ENCODE measurements at regions not wholly inside any gene's neighbourhood (a gene's known extent, or its start where the extent isn't known, plus 50 kb on each side); places are given as distances from the start of the nearest gene placed in this dataset.

GRCh38 chr3:104677932-104678331 is 688.8 kb upstream of the ALCAM start:
- ATAC-seq = no peak
- TF ChIP-seq TOX (CRISPR knock-in tag; IDR thresholded peaks at IDR 0.05; ENCODE audit: borderline replicate concordance) = no peak
- TF ChIP-seq ZC3H10 (CRISPR knock-in tag; IDR thresholded peaks at IDR 0.05) = no peak
- no peak for TF ChIP-seq ZNF8 (CRISPR knock-in tag; IDR thresholded peaks at IDR 0.05)
- no peak for TF ChIP-seq ZNF70 (CRISPR knock-in tag; IDR thresholded peaks at IDR 0.05)
- no peak for TF ChIP-seq ZFP30 (CRISPR knock-in tag; IDR thresholded peaks at IDR 0.05)
- TF ChIP-seq ARNTL (CRISPR knock-in tag; IDR thresholded peaks at IDR 0.05; ENCODE audit: borderline replicate concordance, low read depth) = no peak
- no peak for TF ChIP-seq PATZ1 (CRISPR knock-in tag; IDR thresholded peaks at IDR 0.05; ENCODE audit: borderline replicate concordance)
- no peak for TF ChIP-seq CREB5 (CRISPR knock-in tag; IDR thresholded peaks at IDR 0.05; ENCODE audit: low read depth)
- no peak for TF ChIP-seq GLIS3 (CRISPR knock-in tag; IDR thresholded peaks at IDR 0.05)
- TF ChIP-seq ZNF565 (CRISPR knock-in tag; conservative IDR thresholded peaks at IDR 0.05; ENCODE audit: low read depth) = no peak
- TF ChIP-seq SNAI2 (CRISPR knock-in tag; IDR thresholded peaks at IDR 0.05) = no peak
- no peak for TF ChIP-seq ISL1 (CRISPR knock-in tag; IDR thresholded peaks at IDR 0.05)
- no peak for TF ChIP-seq TCF4 (CRISPR knock-in tag; IDR thresholded peaks at IDR 0.05; ENCODE audit: borderline replicate concordance)
- no peak for TF ChIP-seq CSDC2 (CRISPR knock-in tag; IDR thresholded peaks at IDR 0.05)
- TF ChIP-seq POU6F1 (CRISPR knock-in tag; IDR thresholded peaks at IDR 0.05; ENCODE audit: borderline replicate concordance, low read depth) = no peak

- TF ChIP-seq PATZ1 (CRISPR knock-in tag; IDR thresholded peaks at IDR 0.05; ENCODE audit: borderline replicate concordance) (no peak), CREB5 (CRISPR knock-in tag; IDR thresholded peaks at IDR 0.05; ENCODE audit: low read depth) (no peak), ZFP30 (CRISPR knock-in tag; IDR thresholded peaks at IDR 0.05) (no peak), RARB (CRISPR knock-in tag; IDR thresholded peaks at IDR 0.05) (no peak), TSHZ2 (CRISPR knock-in tag; IDR thresholded peaks at IDR 0.05) (no peak), CSRNP3 (CRISPR knock-in tag; IDR thresholded peaks at IDR 0.05) (no peak), TOX (CRISPR knock-in tag; IDR thresholded peaks at IDR 0.05; ENCODE audit: borderline replicate concordance) (no peak), ZNF565 (CRISPR knock-in tag; conservative IDR thresholded peaks at IDR 0.05; ENCODE audit: low read depth) (no peak), POU6F1 (CRISPR knock-in tag; IDR thresholded peaks at IDR 0.05; ENCODE audit: borderline replicate concordance, low read depth) (no peak), ESRRG (CRISPR knock-in tag; IDR thresholded peaks at IDR 0.05) (no peak), PPARA (CRISPR knock-in tag; IDR thresholded peaks at IDR 0.05; ENCODE audit: borderline replicate concordance) (no peak), BACH2 (CRISPR knock-in tag; IDR thresholded peaks at IDR 0.05; ENCODE audit: borderline replicate concordance) (no peak), TCF4 (CRISPR knock-in tag; IDR thresholded peaks at IDR 0.05; ENCODE audit: borderline replicate concordance) (no peak), ZNF8 (CRISPR knock-in tag; IDR thresholded peaks at IDR 0.05) (no peak), OSR1 (CRISPR knock-in tag; IDR thresholded peaks at IDR 0.05) (no peak), ZC3H10 (CRISPR knock-in tag; IDR thresholded peaks at IDR 0.05) (no peak), ISL1 (CRISPR knock-in tag; IDR thresholded peaks at IDR 0.05) (no peak), ARNTL (CRISPR knock-in tag; IDR thresholded peaks at IDR 0.05; ENCODE audit: borderline replicate concordance, low read depth) (no peak), CSDC2 (CRISPR knock-in tag; IDR thresholded peaks at IDR 0.05) (no peak), ZNF70 (CRISPR knock-in tag; IDR thresholded peaks at IDR 0.05) (no peak)
- ATAC-seq = no peak
Measured at GRCh38 chr3:104685492-104685891, 681.2 kb upstream of the ALCAM start.
